SK-N-SH treated with all-trans-retinoic acid at 6 μM for 48 hours (cell line): ENCODE measurements at regions not wholly inside any gene's neighbourhood (a gene's known extent, or its start where the extent isn't known, plus 50 kb on each side); places are given as distances from the start of the nearest gene placed in this dataset.

ENCODE experiments used
- CSDC2 ChIP-seq: fragments of 250-450 bp; sonication (Bioruptor Pico); IDR thresholded peaks from 2 replicates; pipeline ENCODE4 v1.5.0; 2020; ENCODE audit warnings: mild to moderate bottlenecking, moderate library complexity
- TOX ChIP-seq: fragments of 250-450 bp; sonication (Bioruptor Pico); IDR thresholded peaks from 2 replicates; pipeline ENCODE4 v1.8.0; 2021; ENCODE audit warnings: mild to moderate bottlenecking, moderate library complexity, borderline replicate concordance
- ZFP3 ChIP-seq: fragments of 250-450 bp; sonication (Bioruptor Pico); IDR thresholded peaks from 2 replicates; pipeline ENCODE4 v1.5.0; 2020; ENCODE audit warnings: mild to moderate bottlenecking, moderate library complexity

- TF ChIP-seq TOX (CRISPR knock-in tag) (no peak), CSDC2 (no peak), ZFP3 (CRISPR knock-in tag) (no peak)
Observed at GRCh38 chr1:105208581-105208980, 1458.9 kb downstream of the AMY1C start.
